Common myeloid progenitor, CD34-positive (primary cell): ENCODE measurements at regions not wholly inside any gene's neighbourhood (a gene's known extent, or its start where the extent isn't known, plus 50 kb on each side); places are given as distances from the start of the nearest gene placed in this dataset.

Experiments
- CTCF ChIA-PET: fragments of 350-600 bp; sonication (Branson Sonifier 250); formaldehyde crosslinking; loops from one replicate; lab custom pipeline; 2021; ENCODE audit warnings: antibody characterized with exemption; lab: Charles Lee
- POLR2A ChIA-PET: fragments of 350-600 bp; sonication (Branson Sonifier 250); formaldehyde crosslinking; loops from one replicate; lab custom pipeline; 2021; ENCODE audit warnings: antibody characterized with exemption; lab: Charles Lee
- DNase-seq, 3 donors: peaks; one replicate each; pipeline versions ENCODE4 v3.0.0 to v3.0.0-alpha.2; 2013
- H3K27ac ChIP-seq, 2 experiments: 1 replicate in 1 of 2; 2 replicates in 1 of 2; pipeline ENCODE4 v1.7.0; 2013; ENCODE audit warnings: inconsistent platforms in 2 of 2, low read length in 2 of 2, mild to moderate bottlenecking in 2 of 2, low read depth in 1 of 2, moderate library complexity in 1 of 2; ENCODE audit not compliant: severe bottlenecking in 2 of 2, insufficient read depth in 1 of 2, poor library complexity in 1 of 2
- H3K27me3 ChIP-seq, 5 experiments: replicated peaks in 2 of 5; 1 replicate in 3 of 5; 2 replicates in 2 of 5; pipeline versions ENCODE4 v1.6.1 to v1.7.0; 2013; ENCODE audit warnings: low read length in 4 of 5, mild to moderate bottlenecking in 2 of 5, moderate library complexity in 2 of 5, inconsistent platforms in 1 of 5; ENCODE audit not compliant: insufficient read depth in 5 of 5, control insufficient read depth in 4 of 5
- H3K36me3 ChIP-seq, 4 experiments: 1 replicate in 2 of 4; 2 replicates in 2 of 4; pipeline versions ENCODE4 v1.6.1 to v1.7.0; 2013; ENCODE audit warnings: low read length in 3 of 4, control low read depth in 1 of 4, mild to moderate bottlenecking in 1 of 4; ENCODE audit not compliant: control insufficient read depth in 4 of 4, insufficient read depth in 4 of 4
- H3K4me1 ChIP-seq, 4 experiments: 1 replicate in 3 of 4; 2 replicates in 1 of 4; pipeline versions ENCODE4 v1.6.1 to v1.7.1; 2013; ENCODE audit warnings: low read length in 3 of 4, mild to moderate bottlenecking in 3 of 4, control low read depth in 1 of 4, inconsistent platforms in 1 of 4, moderate library complexity in 1 of 4; ENCODE audit not compliant: control insufficient read depth in 4 of 4, insufficient read depth in 4 of 4; ENCODE audit errors: control extremely low read depth in 1 of 4
- H3K4me3 ChIP-seq, 7 experiments: 1 replicate in 4 of 7; 2 replicates in 3 of 7; pipeline versions ENCODE4 v1.5.1 to v1.7.0; 2013; ENCODE audit warnings: mild to moderate bottlenecking in 7 of 7, low read length in 6 of 7, moderate library complexity in 6 of 7, inconsistent platforms in 2 of 7, low read depth in 2 of 7, control low read depth in 1 of 7; ENCODE audit not compliant: insufficient read depth in 4 of 7, control insufficient read depth in 1 of 7; ENCODE audit errors: extremely low read depth in 1 of 7
- H3K9me3 ChIP-seq, 5 experiments: 1 replicate in 4 of 5; 2 replicates in 1 of 5; pipeline versions ENCODE4 v1.6.1 to v1.7.1; 2013; ENCODE audit warnings: low read length in 4 of 5, mild to moderate bottlenecking in 2 of 5, inconsistent platforms in 1 of 5, low read depth in 1 of 5, moderate library complexity in 1 of 5; ENCODE audit not compliant: control insufficient read depth in 4 of 5, insufficient read depth in 2 of 5; ENCODE audit errors: control extremely low read depth in 1 of 5
- WGBS: methylation state at CpG from one replicate; pipeline ENCODE4 v1.1.5; 2013; ENCODE audit not compliant: insufficient coverage; 5-methylcytosine and 5-hydroxymethylcytosine counted together

DNA sequence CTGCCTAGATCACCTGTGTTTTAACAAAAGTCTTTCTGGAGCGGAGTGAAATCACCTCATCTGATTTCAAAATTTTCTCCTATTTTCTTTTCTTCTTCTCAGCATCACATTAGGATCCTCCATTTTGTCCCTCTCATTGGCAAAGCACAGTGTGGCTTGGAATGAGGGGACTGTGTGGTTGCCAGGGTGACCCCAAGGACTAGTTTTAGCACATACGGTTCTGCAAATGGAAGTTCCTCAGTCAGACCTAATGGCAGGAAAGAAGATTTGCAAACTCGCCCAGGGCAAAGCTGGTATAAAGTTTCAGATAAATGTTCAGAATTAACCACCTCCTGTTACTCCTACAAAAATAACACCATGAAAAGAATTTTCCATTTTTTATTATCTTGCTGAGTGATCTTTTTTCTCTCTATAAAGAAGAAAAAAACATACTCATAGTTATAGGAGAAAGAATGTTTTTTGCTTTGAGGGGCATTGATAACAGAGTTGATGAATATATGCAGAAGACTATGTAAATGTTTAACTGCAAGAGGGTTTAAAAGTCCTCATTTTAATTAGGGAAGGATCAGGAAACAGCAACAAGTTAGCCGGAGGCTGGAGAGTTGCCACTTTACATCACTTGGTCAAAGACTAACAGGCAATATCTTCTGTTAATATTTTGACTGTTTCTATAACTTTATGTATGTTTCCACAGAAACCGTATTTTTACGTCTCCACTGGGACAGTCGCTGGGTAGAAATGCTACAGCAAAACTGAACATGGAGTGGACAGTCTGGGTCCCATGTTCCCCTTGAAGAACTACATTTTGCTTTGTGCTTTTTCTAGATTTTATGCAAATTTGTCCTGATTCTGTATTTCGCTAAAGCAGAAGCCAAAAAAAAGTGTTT lies 257.8 kb downstream of the NR2F1-AS1 start:
- Histone ChIP-seq H3K9me3 (no peaks in the 10 kb centered on the region), H3K4me1 (no peaks in the 10 kb centered on the region), H3K27me3 (no peaks in the 10 kb centered on the region), H3K36me3 (no peaks in the 10 kb centered on the region), H3K27ac (no peak overlapping the region), H3K4me3 (no peak overlapping the region)
- DNase-seq = no peak
- ChIA-PET CTCF (no interaction called here), POLR2A (no interaction called here)
- 94% methylated on average over 4 of the region's 8 CpGs for WGBS

DNA sequence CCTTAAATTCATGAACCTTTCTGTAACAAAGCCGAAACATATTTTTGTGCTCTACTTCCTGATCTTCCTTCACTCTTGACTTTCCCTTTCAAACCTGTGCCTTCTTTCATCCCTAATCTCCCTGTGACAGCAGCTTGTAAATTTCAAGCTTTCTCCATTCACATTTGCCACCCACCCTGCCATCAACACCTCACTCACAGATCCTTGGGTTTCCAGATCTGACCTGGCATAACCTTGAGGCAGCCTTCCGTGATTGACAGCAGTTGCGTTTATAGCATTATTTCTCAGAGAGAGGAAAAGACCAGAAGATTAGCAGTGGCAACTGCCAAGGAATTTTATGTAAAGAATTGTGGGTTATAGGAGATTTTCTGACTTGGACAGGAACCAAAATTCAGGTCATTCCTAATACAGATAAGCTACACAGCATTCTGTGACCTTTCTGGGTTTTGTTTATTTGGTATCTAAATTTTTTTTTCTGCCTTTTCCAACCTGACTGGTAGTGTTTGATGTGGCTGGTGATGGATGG lies 260.0 kb downstream of the NR2F1-AS1 start:
- WGBS = 100% methylated on average over 1 of the region's 3 CpGs
- Histone ChIP-seq H3K36me3 (no peaks in the 10 kb centered on the region), H3K4me1 (no peaks in the 10 kb centered on the region), H3K4me3 (no peak overlapping the region), H3K27me3 (no peaks in the 10 kb centered on the region), H3K27ac (no peak overlapping the region), H3K9me3 (no peaks in the 10 kb centered on the region)
- ChIA-PET CTCF (no interaction called here), POLR2A (no interaction called here)
- DNase-seq = no peak

DNA sequence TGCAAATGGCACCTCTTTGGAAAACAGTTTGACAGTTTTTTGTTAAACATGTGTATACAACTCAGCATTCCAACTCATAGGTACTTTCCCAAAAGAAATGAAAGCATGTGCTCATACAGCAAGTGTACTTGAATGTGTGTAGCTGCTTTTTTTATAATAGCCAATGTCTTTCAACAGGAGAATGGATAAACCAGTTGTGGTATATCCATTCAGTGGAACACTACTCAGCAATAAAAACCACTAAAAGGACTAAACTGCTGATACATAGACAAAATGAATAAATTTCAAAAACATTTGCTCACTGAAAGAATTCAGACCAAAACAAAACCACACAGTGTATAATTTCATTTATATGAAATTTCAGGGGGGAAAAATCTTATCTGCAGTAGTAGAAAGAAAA lies 267.3 kb downstream of the NR2F1-AS1 start:
- ChIA-PET POLR2A (no interaction called here), CTCF (no interaction called here)
- DNase-seq = no peak
- Histone ChIP-seq H3K9me3 (peaks cover 0 to 2% (median 0%) of the 10 kb centered on the region in 5 experiments), H3K36me3 (no peaks in the 10 kb centered on the region), H3K27me3 (no peaks in the 10 kb centered on the region), H3K4me3 (no peak overlapping the region), H3K4me1 (no peaks in the 10 kb centered on the region), H3K27ac (no peak overlapping the region)

DNA sequence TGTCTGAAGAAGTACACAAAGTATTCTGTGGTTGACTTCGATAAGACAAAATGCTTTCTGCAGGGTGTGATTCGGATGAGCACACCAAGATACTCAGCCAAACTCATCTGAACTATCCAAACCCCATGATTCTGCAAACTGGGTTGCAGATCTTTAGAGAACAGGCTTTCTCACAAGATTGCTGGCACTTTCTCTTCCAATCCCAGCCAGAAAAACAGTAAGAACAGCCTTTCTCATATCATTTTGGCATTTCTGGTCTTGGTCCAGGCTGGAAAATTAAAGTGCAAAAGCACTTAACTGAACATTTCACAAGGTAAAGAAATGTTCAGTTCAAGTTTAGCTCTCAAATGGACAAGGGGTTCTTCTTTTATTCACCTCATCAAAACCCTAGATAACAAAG lies 269.1 kb downstream of the NR2F1-AS1 start:
- no peak overlapping the region for H3K4me3 ChIP-seq
- no peak for DNase-seq
- H3K27me3 ChIP-seq = no peaks in the 10 kb centered on the region
- H3K4me1 ChIP-seq = no peaks in the 10 kb centered on the region
- WGBS = 91% methylated on average over 2 of the region's 2 CpGs
- H3K36me3 ChIP-seq = no peaks in the 10 kb centered on the region
- peaks cover 0 to 2% (median 0%) of the 10 kb centered on the region in 5 experiments for H3K9me3 ChIP-seq
- CTCF ChIA-PET = no interaction called here
- H3K27ac ChIP-seq = no peak overlapping the region
- POLR2A ChIA-PET = no interaction called here

DNA sequence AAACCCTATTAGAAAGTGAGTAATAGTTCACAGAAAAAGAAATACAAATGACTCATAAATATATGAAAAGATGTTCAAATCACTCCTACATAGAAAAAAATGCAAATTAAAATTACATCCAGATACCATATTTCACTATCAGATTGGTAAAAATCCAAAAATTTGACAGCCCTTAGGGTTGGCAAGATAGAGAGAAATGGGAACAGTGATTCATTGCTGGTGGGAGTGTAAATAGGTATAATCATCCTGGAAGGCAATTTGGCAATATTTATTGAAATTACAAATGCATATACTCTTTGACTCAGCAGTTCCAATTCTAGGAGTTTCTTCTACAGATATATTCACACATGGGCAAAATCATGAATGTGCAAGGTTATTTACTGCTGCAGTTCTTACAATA lies 273.5 kb downstream of the NR2F1-AS1 start:
- Histone ChIP-seq H3K27me3 (peaks cover 0 to 2% (median 2%) of the 10 kb centered on the region in 5 experiments), H3K9me3 (no peaks in the 10 kb centered on the region), H3K4me3 (no peak overlapping the region), H3K27ac (no peak overlapping the region), H3K36me3 (no peaks in the 10 kb centered on the region), H3K4me1 (no peaks in the 10 kb centered on the region)
- DNase-seq = no peak
- POLR2A ChIA-PET = no interaction called here
- CTCF ChIA-PET = no interaction called here

DNA sequence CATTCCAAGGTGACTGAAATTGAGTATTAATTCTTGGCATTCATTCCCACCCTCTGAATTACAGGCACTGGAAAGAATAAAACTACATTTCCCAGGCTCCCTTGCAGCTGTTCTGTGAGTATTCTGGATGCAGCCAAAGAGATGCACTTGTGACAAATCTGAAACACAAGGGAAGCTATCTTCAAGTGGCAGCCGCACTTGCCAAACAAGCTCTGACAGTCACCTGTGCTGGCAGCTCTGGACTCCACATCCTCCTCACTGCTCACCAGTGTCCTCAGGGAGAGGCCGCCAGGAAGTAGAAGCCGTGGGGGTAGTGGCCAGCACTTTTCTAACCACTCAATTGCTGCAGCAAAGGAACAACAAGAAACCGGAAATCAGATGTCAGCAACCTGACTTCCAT lies 275.0 kb downstream of the NR2F1-AS1 start:
- H3K36me3 ChIP-seq = no peaks in the 10 kb centered on the region
- 30% methylated on average over 2 of the region's 4 CpGs for WGBS
- CTCF ChIA-PET = no interaction called here
- H3K4me1 ChIP-seq = no peaks in the 10 kb centered on the region
- H3K4me3 ChIP-seq = no peak overlapping the region
- POLR2A ChIA-PET = no interaction called here
- no peak for DNase-seq
- H3K9me3 ChIP-seq = no peaks in the 10 kb centered on the region
- peaks cover 0 to 2% (median 2%) of the 10 kb centered on the region in 5 experiments for H3K27me3 ChIP-seq
- no peak overlapping the region for H3K27ac ChIP-seq

DNA sequence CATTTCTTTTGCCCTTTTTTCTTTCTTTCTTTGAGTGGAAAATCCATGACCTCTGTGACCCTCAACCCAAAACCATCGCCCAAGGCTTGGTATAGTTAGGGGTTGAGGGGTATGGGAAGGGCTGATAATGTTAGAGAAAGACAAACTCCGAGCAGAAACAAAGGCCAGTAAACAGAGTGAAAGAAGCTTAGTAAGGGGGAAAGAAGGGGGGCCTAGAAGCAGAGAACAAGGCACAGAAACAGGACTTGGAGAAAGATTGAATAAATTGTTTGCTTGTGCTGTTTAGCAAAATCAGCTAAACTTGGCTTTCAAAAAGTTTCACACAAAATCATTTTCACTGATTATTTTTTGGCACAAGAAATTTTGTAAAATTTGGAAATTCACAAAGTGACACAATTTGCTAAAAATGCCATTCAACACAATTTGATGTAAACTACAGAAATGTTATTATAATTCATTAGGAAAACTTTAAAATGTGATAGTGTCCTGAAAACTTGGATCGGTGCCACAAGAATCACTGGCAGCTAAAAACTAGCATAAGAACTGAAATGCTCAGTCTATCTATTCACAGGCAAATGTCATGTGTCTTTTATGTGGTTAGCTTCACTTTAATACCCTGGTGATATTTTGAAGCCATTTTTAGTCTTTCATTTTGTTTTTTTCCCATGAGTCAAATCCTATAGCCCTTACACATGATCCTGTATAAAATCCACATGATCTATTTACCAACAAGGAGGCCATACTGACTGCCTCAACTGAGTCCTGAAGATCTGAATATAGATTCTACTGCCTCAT lies 276.4 kb downstream of the NR2F1-AS1 start:
- Histone ChIP-seq H3K27ac (no peak overlapping the region), H3K4me1 (no peaks in the 10 kb centered on the region), H3K9me3 (no peaks in the 10 kb centered on the region), H3K36me3 (no peaks in the 10 kb centered on the region), H3K4me3 (no peak overlapping the region), H3K27me3 (peaks cover 0 to 2% (median 2%) of the 10 kb centered on the region in 5 experiments)
- WGBS = 100% methylated on average over 2 of the region's 3 CpGs
- ChIA-PET CTCF (no interaction called here), POLR2A (no interaction called here)
- no peak for DNase-seq
